ENCODE measurements at regions not wholly inside any gene's neighbourhood (a gene's known extent, or its start where the extent isn't known, plus 50 kb on each side); places are given as distances from the start of the nearest gene placed in this dataset.

DNA sequence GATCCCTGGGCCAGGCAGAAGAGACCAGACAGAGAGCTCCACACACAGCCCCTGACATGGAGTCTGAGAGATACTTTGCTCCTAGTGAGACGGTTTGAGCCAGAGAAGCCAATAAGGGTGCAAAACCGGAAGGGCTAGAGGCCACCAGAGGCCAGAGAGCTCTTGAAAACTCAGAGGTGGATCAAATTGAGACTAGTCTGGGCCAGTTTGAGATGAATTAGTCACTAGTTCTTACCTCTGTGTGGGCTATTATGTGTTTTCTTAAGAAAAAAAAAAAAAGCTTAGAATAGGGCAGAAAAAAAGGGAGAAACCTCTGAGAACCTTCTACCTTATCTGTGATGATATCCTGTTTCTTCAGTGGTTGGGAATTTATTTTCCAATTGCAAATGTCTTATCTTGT is 110.4 kb upstream of the EDNRA start:
- TF ChIP-seq POLR2A (IDR thresholded peaks at IDR 0.05; ENCODE audit: low read length): no peak
- no peak for TF ChIP-seq GATA1 (IDR thresholded peaks at IDR 0.05; ENCODE audit: low read depth, low read length)

Data from erythroblast (primary cell).